ENCODE measurements at regions not wholly inside any gene's neighbourhood (a gene's known extent, or its start where the extent isn't known, plus 50 kb on each side); places are given as distances from the start of the nearest gene placed in this dataset.

GRCh38 chr2:77588438-77588837 is 66.3 kb upstream of the LRRTM4 start:
- no peak for TF ChIP-seq CTCF (IDR thresholded peaks at IDR 0.05)
- no peak for TF ChIP-seq ZFX (IDR thresholded peaks at IDR 0.05; ENCODE audit: borderline replicate concordance)
